HS-5 (cell line): ENCODE measurements at regions not wholly inside any gene's neighbourhood (a gene's known extent, or its start where the extent isn't known, plus 50 kb on each side); places are given as distances from the start of the nearest gene placed in this dataset.

Source experiments
- DNase-seq: peaks from one replicate; pipeline ENCODE4 v3.0.0-alpha.2; 2012; ENCODE audit warnings: low read depth

DNA sequence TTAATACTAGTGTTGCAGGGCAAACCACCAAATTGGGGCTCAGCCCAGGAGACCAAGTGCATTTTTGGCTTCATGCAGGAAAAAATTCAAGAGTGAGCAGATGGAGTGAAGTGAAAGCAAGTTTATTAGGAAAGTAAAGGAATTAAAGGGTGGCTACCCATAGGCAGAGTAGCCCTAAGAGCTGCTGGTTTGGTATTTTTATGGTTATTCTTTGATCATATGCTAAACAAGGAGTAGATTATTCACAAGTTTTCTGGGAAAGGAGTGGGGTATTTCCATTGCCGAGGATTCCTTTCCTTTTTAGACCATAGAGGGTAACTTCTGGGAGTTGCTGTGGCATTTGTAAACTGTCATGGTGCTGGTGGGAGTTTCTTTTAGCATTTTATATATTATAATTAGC is 459.0 kb downstream of the KLF5 start:
- DNase-seq = no peak

- no peak for DNase-seq
Measured at GRCh38 chr13:73516731-73517130, 457.9 kb downstream of the KLF5 start.

GRCh38 chr13:73514208-73514607 is 455.4 kb downstream of the KLF5 start:
- DNase-seq = no peak

DNA sequence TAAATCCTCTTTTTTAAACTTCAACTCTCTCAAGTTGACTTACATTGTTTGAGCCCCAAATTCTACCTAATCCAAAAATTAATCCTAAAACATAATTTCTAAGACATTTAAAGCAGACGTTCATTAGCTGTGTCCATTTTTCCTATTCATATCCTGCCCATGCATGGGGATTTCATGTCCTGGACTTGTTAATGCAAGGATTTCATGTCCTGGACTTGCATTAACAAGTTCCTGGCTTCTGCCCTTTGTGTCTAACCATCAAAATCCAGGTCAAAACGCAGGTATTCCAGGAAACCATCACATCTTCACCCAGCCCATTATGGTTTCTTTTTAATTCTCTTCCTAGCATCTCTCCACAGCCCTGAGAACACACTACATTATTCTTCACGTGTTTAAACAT is 454.9 kb downstream of the KLF5 start:
- no peak for DNase-seq

DNA sequence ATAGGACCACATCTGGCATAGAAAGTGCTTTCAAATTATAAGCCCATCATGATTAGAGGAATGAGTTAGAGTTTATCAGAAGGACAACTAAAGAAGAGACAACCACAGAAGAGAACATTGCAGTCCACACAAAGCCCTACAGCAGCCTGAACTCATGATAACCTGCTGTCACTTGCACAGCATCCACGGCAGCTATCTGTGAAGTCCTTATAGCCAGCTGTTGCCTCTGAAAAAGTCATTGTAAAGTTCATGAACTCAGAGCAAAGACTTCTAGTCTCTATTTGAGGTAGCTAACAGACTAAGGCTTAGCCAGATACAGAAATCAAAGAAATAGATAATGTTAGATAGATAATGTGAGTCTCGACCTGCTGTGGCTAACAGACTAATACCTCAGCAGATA is 450.0 kb downstream of the KLF5 start:
- DNase-seq = no peak

DNA sequence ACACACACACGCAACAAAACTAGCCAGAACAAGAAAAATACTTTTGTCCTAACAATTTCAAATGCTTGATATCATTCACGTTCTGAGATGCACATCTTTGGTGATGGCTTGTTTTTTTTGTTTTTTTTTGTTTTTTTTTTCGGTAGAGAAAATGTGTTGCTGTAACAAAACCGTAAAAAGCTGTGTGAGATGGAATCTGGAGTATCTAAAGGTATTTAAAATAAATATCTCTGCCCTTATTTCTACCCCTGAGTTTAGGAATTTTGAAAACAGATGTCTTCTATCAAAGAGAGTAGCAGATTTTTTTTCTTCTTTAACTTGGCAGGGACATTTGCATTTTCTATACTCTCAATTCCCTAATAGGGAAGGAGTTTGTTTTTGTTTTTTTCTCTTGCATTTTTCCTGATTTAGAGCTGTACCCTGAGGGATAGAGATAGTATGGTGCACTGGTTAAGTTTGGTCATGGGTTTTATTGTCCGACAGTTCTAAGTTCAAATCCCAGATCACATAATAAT is 446.6 kb downstream of the KLF5 start:
- no peak for DNase-seq

DNA sequence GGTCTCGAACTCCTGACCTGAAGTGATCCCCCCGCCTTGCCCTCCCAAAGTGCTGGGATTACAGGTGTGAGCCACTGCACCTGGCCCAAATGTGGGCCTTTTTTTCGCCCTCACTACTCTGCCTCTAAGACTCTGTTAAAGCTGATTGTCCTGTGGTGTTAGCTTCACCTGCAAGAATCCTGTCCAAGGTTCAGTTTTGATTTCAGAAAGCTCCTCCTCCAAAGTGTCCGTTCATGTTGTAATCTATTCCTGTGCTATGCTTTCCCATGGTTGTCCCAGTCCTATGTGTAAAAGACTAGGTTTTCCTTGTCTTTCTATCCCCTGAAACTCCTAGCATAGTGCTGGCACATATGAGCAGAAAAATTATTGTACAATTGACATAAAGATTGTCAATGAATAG is 440.9 kb downstream of the KLF5 start:
- DNase-seq = no peak

DNA sequence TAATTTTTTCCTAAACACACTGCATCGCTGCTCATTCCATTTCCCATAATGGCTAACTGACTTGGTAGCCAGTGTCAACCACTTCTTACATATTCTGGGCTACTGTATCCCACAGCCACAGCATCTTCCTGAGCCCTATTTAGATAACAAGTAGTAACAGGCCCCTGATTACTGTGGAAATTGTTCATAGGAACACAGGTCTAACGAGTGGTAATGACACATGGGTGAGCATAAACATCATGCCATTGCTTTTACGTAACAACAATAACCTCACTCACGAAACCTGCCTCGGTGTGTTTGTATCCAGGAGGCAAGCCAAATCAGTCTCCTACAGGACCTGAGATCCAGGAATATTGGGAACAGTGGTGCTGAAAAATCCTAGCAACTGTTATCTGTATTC is 438.6 kb downstream of the KLF5 start:
- no peak for DNase-seq

- no peak for DNase-seq
Measured at GRCh38 chr13:73496711-73497110, 437.9 kb downstream of the KLF5 start.

DNA sequence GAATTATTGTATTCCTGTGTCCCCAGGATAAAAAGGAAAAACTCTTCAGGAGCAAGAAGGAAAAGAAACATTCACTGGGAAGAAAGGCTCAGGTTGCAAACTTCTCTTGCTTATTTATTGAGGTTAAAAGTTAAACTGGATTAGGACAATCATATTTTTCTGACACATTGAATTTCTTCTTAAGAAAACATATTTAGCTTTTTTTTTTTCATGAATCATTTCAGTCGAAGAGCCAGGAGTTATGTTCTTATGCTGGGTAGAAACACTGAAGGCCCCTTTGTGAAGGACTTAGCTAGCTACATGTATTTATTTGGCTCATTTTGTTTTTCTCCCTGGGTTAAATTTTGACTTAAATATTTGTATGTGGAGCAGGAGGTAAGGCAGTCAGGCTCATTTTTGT is 434.0 kb downstream of the KLF5 start:
- no peak for DNase-seq

- no peak for DNase-seq
Measured at GRCh38 chr13:73482556-73482955, 423.8 kb downstream of the KLF5 start.

DNA sequence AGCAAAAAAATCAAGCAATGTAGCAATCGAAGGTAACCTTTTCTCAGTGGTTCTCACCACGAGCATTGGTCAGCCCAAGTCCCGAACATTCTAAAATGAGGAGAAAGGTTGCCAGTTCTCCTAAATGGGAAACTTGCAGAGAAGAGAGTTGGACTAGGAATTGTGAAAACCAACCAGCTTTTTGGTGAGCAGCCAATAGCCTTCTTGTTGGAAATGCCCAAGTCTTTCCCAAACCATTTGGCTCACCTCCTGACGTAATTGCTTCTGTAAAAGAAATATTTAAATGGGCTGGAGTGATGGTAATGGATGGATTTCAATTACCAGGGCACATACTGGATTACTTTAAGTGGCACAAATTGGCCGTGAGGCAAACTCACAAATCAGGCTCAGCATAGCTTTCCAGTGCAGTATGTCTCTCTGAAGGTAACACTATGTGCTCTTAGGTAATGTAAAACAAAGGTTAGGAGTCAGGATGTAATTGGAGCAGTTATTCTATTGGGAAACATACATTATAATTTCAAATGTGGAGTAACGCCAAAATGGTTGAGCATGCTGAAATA is 423.2 kb downstream of the KLF5 start:
- no peak for DNase-seq

DNA sequence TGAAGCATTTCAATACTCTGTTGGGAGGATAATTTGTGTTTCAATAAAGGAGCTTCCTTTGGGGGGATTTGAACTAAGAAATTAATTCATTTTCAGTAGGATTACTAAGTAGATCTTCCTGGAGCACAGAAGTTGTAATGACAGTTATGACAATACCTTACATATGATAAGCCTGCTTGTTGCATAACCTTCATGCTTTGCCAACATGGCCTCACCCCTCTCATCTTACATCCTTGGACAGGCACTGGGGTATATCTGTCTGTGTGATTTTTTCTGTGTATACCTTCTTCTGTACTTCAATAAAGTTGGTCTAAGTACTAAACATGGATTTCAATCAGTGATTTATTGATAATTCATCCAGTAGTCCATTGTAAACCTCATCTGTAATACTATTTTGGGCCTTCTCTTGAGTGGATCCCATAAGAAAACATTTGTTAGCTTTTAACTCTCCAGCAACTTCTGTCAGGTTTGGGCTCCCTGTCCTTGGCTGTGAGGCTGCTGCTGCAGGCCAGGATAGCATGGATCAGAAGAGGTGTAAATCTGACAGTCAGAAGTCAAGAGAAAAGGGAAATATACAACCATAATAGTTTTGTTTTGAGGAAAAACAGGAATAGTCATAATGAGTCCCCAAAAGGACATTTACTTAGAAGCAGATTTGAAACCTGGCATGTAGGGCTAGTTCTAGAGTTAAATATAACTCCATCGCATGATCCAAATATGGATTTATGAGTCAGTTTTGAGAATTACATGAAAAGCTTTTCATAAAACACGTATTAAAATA is 422.2 kb downstream of the KLF5 start:
- no peak for DNase-seq

- DNase-seq = no peak
Measured at GRCh38 chr13:73479856-73480255, 421.1 kb downstream of the KLF5 start.

- DNase-seq = no peak
Measured at GRCh38 chr13:73479351-73479750, 420.5 kb downstream of the KLF5 start.

DNA sequence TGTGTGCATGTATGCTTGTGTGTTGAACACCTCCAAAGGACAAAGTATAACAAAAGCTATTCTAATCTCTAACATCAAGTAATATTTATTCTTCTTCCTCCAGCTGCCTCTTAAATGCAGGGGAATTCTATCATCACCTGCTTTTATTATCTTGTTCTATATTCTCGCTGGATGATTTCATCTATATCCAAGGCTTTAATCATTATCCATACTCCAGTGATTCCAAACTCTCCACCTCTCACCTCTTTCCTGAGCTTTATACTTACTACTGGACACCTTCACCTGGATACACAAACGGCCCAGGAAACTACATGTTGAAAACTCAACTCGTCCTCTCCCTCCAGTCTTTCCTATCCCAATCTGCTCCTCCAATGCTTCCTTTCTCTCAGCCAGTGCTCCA is 418.6 kb downstream of the KLF5 start:
- DNase-seq = no peak

- no peak for DNase-seq
Measured at GRCh38 chr13:73473016-73473415, 414.2 kb downstream of the KLF5 start.

DNA sequence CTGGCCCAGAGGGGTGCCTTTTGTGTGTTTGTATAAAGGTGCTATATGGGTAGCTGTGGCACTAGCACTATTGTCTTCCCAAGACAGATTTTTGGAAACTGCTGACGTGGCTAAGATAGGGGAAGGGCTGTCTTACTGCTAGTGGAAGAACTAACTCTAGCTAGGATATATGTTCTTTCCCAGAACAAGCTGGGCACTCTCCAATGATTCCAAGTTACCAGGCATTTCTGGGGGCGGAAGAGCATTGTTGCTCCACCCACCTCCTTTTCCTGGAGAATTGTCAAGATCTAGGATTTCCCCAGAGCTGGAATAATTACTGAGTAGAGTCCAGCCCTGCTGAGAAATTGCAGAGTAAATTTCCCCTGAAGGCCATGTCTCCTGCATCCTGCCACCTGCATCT is 408.3 kb downstream of the KLF5 start:
- DNase-seq = no peak

DNA sequence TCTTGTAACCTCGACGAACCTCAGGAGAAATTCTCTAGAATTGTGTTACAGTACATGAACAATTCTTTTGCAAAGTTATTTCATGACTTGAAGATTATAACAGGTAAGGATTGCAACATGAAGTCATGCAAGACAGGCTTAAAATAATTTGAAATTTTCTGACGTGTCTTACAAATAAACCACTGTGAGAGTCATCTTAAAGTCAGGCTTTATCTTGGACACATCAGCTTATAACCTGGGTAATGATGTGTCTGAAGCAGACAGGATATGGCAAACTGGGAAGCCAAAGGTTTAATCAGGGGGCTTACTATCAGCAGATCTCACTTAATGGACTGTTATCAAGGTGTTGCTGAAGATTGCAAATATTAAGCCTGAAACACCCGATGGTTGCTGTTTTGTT is 407.8 kb downstream of the KLF5 start:
- no peak for DNase-seq

- DNase-seq = no peak
Measured at GRCh38 chr13:73465617-73465971, 406.8 kb downstream of the KLF5 start.

GRCh38 chr13:73464758-73465616 is 406.2 kb downstream of the KLF5 start:
- DNase-seq = no peak

- no peak for DNase-seq
Measured at GRCh38 chr13:73462241-73462640, 403.4 kb downstream of the KLF5 start.
